Left renal pelvis (tissue), 4 donors: ENCODE measurements at regions not wholly inside any gene's neighbourhood (a gene's known extent, or its start where the extent isn't known, plus 50 kb on each side); places are given as distances from the start of the nearest gene placed in this dataset.
"Not testable (repeated sequence)": the region's sequence is repeated elsewhere in the genome, so short reads cannot be mapped to it uniquely, and the experiment has no call there.

Experiments
- DNase-seq, 4 donors: peaks; one replicate each; pipeline ENCODE4 v3.0.0-alpha.2; 2013; ENCODE audit warnings: low read depth in 4 of 4, low spot score in 3 of 4

- DNase-seq, result peak in 3 of 4 donors; percentile 16 to 25 (median 20)
Measured at GRCh38 chr2:183521911-183522310, 397.7 kb downstream of the NUP35 start.

- no peak for DNase-seq
Measured at GRCh38 chr2:183522489-183523266, 398.4 kb downstream of the NUP35 start.

GRCh38 chr2:183530333-183530901 lies 406.2 kb downstream of the NUP35 start:
- DNase-seq, result no peak

- no peak for DNase-seq
Measured at GRCh38 chr2:183532514-183532913, 408.3 kb downstream of the NUP35 start.

- no peak for DNase-seq
Measured at GRCh38 chr2:183533021-183533420, 408.8 kb downstream of the NUP35 start.

GRCh38 chr2:183536290-183536689 lies 412.0 kb downstream of the NUP35 start:
- DNase-seq, result no peak

- no peak for DNase-seq
Measured at GRCh38 chr2:183536714-183537113, 412.5 kb downstream of the NUP35 start.

GRCh38 chr2:183541766-183542165 lies 417.5 kb downstream of the NUP35 start:
- DNase-seq, result no peak

GRCh38 chr2:183542606-183543005 lies 418.4 kb downstream of the NUP35 start:
- no peak for DNase-seq

- no peak for DNase-seq
Measured at GRCh38 chr2:183543222-183543621, 419.0 kb downstream of the NUP35 start.

GRCh38 chr2:183543731-183544130 lies 419.5 kb downstream of the NUP35 start:
- DNase-seq, result no peak

GRCh38 chr2:183546560-183547350 lies 422.5 kb downstream of the NUP35 start:
- not testable (repeated sequence) for DNase-seq

GRCh38 chr2:183552716-183553115 lies 428.5 kb downstream of the NUP35 start:
- DNase-seq, result no peak

- DNase-seq, result no peak
Measured at GRCh38 chr2:183564726-183565125, 440.5 kb downstream of the NUP35 start.

- DNase-seq, result no peak
Measured at GRCh38 chr2:183575481-183575880, 451.2 kb downstream of the NUP35 start.

GRCh38 chr2:183579686-183580085 lies 455.4 kb downstream of the NUP35 start:
- no peak for DNase-seq

GRCh38 chr2:183592271-183592670 lies 468.0 kb downstream of the NUP35 start:
- DNase-seq, result no peak

GRCh38 chr2:183594150-183594549 lies 469.9 kb downstream of the NUP35 start:
- no peak for DNase-seq

GRCh38 chr2:183597841-183598240 lies 473.6 kb downstream of the NUP35 start:
- no peak for DNase-seq

GRCh38 chr2:183604065-183604464 lies 479.8 kb downstream of the NUP35 start:
- DNase-seq, result no peak

GRCh38 chr2:183605440-183605839 lies 481.2 kb downstream of the NUP35 start:
- no peak for DNase-seq
